ENCODE measurements at regions not wholly inside any gene's neighbourhood (a gene's known extent, or its start where the extent isn't known, plus 50 kb on each side); places are given as distances from the start of the nearest gene placed in this dataset.

DNA sequence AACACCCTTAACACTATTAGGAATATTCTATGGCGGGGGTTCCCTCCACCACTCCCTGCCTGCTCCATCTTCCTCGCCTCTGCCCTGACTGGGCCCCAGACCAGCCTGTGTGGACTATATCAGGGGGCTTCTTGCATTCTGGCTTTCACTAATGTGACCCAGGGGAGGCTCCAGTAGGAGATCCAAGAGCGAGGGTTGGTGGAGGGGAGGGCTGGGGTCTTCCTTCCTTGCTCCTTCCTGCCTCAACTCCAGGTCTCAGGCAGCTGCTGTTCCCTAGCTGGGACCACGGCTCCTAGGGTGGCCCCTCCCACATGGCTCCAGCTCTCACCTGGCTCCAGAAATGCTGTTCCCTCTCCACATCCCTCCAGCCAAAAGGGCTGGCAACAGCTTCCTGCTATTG is 257.4 kb downstream of the MATN1 start:
- no peaks in the 10 kb centered on the region for H3K36me3 ChIP-seq (ENCODE audit: control insufficient read depth, insufficient read depth, low read length)
- no peaks in the 10 kb centered on the region for H3K36me3 Mint-ChIP-seq (ENCODE audit: insufficient read depth, unreplicated experiment)
- H3K4me1 Mint-ChIP-seq (ENCODE audit: low read depth, unreplicated experiment): no peaks in the 10 kb centered on the region
- no peak overlapping the region for H3K4me3 ChIP-seq (ENCODE audit: low read depth, low read length)
- CTCF ChIA-PET: no interaction called here
- intact Hi-C loops (cut with micrococcal nuclease; ENCODE audit: unreplicated experiment): no loop called here
- H3K9me3 Mint-ChIP-seq (ENCODE audit: unreplicated experiment): no peaks in the 10 kb centered on the region
- H3K9me3 ChIP-seq: no peaks in the 10 kb centered on the region
- no TSS peak for BruUV-seq (replicated peaks)
- TF ChIP-seq, protein P1, sequence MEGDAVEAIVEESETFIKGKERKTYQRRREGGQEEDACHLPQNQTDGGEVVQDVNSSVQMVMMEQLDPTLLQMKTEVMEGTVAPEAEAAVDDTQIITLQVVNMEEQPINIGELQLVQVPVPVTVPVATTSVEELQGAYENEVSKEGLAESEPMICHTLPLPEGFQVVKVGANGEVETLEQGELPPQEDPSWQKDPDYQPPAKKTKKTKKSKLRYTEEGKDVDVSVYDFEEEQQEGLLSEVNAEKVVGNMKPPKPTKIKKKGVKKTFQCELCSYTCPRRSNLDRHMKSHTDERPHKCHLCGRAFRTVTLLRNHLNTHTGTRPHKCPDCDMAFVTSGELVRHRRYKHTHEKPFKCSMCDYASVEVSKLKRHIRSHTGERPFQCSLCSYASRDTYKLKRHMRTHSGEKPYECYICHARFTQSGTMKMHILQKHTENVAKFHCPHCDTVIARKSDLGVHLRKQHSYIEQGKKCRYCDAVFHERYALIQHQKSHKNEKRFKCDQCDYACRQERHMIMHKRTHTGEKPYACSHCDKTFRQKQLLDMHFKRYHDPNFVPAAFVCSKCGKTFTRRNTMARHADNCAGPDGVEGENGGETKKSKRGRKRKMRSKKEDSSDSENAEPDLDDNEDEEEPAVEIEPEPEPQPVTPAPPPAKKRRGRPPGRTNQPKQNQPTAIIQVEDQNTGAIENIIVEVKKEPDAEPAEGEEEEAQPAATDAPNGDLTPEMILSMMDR (IDR thresholded peaks at IDR 0.05; ENCODE audit: insufficient read depth in 1 of 2, low read depth in 1 of 2, low read length in 1 of 2, severe bottlenecking in 1 of 2, unreplicated experiment in 1 of 2): no peak
- H3K27ac Mint-ChIP-seq (ENCODE audit: unreplicated experiment): no peak overlapping the region
- no peak for DNase-seq
- H3K27me3 Mint-ChIP-seq (ENCODE audit: insufficient read depth, unreplicated experiment): no peaks in the 10 kb centered on the region
- H3K4me1 ChIP-seq: no peaks in the 10 kb centered on the region
- H3K4me3 Mint-ChIP-seq (ENCODE audit: unreplicated experiment): no peak overlapping the region
- POLR2A ChIA-PET: no interaction called here
- no peaks in the 10 kb centered on the region for H3K27me3 ChIP-seq (replicated peaks; ENCODE audit: control insufficient read depth, insufficient read depth, low read length)

DNA sequence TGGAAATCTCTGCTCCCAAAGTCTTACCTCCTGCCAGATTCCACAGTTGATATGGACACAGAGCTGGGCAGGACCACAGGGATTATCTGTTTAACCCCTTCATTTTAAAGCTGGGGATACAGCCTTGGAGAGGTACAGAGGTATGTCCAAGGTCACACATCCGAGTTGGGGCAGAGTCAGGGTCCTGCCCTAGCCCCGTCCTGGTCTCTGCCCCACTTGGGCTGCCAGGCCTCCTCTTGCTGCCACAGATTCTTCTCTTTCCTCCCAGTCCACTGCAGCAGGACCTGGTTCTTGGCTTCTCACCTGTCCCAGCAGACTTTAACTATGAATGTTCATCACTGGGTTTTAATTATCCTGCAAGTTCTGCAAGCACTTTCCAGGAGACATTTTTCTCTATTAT is 258.3 kb downstream of the MATN1 start:
- POLR2A ChIA-PET: no interaction called here

DNA sequence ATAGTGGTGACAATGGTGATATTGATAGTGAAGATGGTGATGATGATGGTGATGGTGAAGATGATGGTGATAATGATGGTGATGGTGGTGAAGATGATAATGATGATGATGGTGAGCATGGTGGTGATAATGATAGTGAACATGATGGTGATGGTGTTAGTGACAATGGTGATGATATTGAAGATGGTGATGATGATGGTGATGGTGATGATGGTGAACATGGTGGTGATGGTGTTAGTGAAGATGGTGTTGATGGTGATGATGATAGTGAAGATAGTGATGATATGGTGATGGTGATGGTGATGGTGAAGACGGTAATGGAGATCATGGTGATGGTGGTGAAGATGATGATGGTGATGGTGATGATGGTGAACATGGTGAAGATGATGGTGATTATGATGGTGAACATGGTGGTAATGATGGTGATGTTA is 259.2 kb downstream of the MATN1 start:
- DNase-seq: no peak
- Mint-ChIP-seq H3K27ac (ENCODE audit: unreplicated experiment) (no peak overlapping the region), H3K4me1 (ENCODE audit: low read depth, unreplicated experiment) (no peaks in the 10 kb centered on the region), H3K27me3 (ENCODE audit: insufficient read depth, unreplicated experiment) (no peaks in the 10 kb centered on the region), H3K4me3 (ENCODE audit: unreplicated experiment) (no peak overlapping the region), H3K9me3 (ENCODE audit: unreplicated experiment) (no peaks in the 10 kb centered on the region), H3K36me3 (ENCODE audit: insufficient read depth, unreplicated experiment) (no peaks in the 10 kb centered on the region)
- intact Hi-C loops (cut with micrococcal nuclease; ENCODE audit: unreplicated experiment): no loop called here
- no peaks in the 10 kb centered on the region for H3K36me3 ChIP-seq (ENCODE audit: control insufficient read depth, insufficient read depth, low read length)
- H3K4me3 ChIP-seq (ENCODE audit: low read depth, low read length): no peak overlapping the region
- no peaks in the 10 kb centered on the region for H3K27me3 ChIP-seq (replicated peaks; ENCODE audit: control insufficient read depth, insufficient read depth, low read length)
- ChIA-PET CTCF (no interaction called here), POLR2A (no interaction called here)
- TF ChIP-seq, protein P1 (IDR thresholded peaks at IDR 0.05; ENCODE audit: insufficient read depth in 1 of 2, low read depth in 1 of 2, low read length in 1 of 2, severe bottlenecking in 1 of 2, unreplicated experiment in 1 of 2): no peak
- no peaks in the 10 kb centered on the region for H3K4me1 ChIP-seq
- no peaks in the 10 kb centered on the region for H3K9me3 ChIP-seq
- BruUV-seq (replicated peaks): no TSS peak

More for the DNA sequence above, 258.3 kb downstream of the MATN1 start:
- Mint-ChIP-seq H3K27me3 (ENCODE audit: insufficient read depth, unreplicated experiment) (no peaks in the 10 kb centered on the region), H3K36me3 (ENCODE audit: insufficient read depth, unreplicated experiment) (no peaks in the 10 kb centered on the region), H3K27ac (ENCODE audit: unreplicated experiment) (no peak overlapping the region), H3K4me3 (ENCODE audit: unreplicated experiment) (no peak overlapping the region), H3K9me3 (ENCODE audit: unreplicated experiment) (no peaks in the 10 kb centered on the region), H3K4me1 (ENCODE audit: low read depth, unreplicated experiment) (no peaks in the 10 kb centered on the region)
- DNase-seq: no peak
- no TSS peak for BruUV-seq (replicated peaks)
- TF ChIP-seq, protein P1 (IDR thresholded peaks at IDR 0.05; ENCODE audit: insufficient read depth in 1 of 2, low read depth in 1 of 2, low read length in 1 of 2, severe bottlenecking in 1 of 2, unreplicated experiment in 1 of 2): no peak
- intact Hi-C loops (cut with micrococcal nuclease; ENCODE audit: unreplicated experiment): no loop called here
- Histone ChIP-seq H3K4me3 (ENCODE audit: low read depth, low read length) (no peak overlapping the region), H3K9me3 (no peaks in the 10 kb centered on the region), H3K36me3 (ENCODE audit: control insufficient read depth, insufficient read depth, low read length) (no peaks in the 10 kb centered on the region), H3K4me1 (no peaks in the 10 kb centered on the region), H3K27me3 (replicated peaks; ENCODE audit: control insufficient read depth, insufficient read depth, low read length) (no peaks in the 10 kb centered on the region)
- CTCF ChIA-PET: no interaction called here
